ENCODE measurements at regions not wholly inside any gene's neighbourhood (a gene's known extent, or its start where the extent isn't known, plus 50 kb on each side); places are given as distances from the start of the nearest gene placed in this dataset.

GRCh38 chr2:204061241-204061640, 124.7 kb downstream of the ICOS start:
- TF ChIP-seq CTCF (IDR thresholded peaks at IDR 0.05; ENCODE audit: insufficient read depth, low read depth, low read length) (no peak), EZH2 (IDR thresholded peaks at IDR 0.05; ENCODE audit: insufficient read depth, low read length) (no peak)
